ENCODE measurements at regions not wholly inside any gene's neighbourhood (a gene's known extent, or its start where the extent isn't known, plus 50 kb on each side); places are given as distances from the start of the nearest gene placed in this dataset.

- Histone ChIP-seq H3K4me3 (no peak overlapping the region), H3K9me3 (no peaks in the 10 kb centered on the region), H3K4me1 (no peaks in the 10 kb centered on the region), H3K27ac (no peak overlapping the region), H3K36me3 (replicated peaks in 1 of 2; ENCODE audit: insufficient read depth in 1 of 2, low read depth in 2 of 2) (no peaks in the 10 kb centered on the region), H3K27me3 (no peaks in the 10 kb centered on the region)
- intact Hi-C loops (cut with DNase I) = no loop called here
- TF ChIP-seq CTCF (IDR thresholded peaks at IDR 0.05) (no peak), POLR2A (IDR thresholded peaks at IDR 0.05) (no peak)
- DNase-seq = no peak
- no peak for ATAC-seq
- WGBS, 2 donors = 92 to 100% methylated on average over 1 of the region's 1 CpG
Observed at GRCh38 chr7:47132471-47132870, 449.4 kb downstream of the TNS3 start.

- Histone ChIP-seq H3K27me3 (no peaks in the 10 kb centered on the region), H3K27ac (no peak overlapping the region), H3K9me3 (no peaks in the 10 kb centered on the region), H3K4me3 (no peak overlapping the region), H3K36me3 (replicated peaks in 1 of 2; ENCODE audit: insufficient read depth in 1 of 2, low read depth in 2 of 2) (no peaks in the 10 kb centered on the region), H3K4me1 (no peaks in the 10 kb centered on the region)
- DNase-seq (no peak), ATAC-seq (no peak)
- TF ChIP-seq CTCF (IDR thresholded peaks at IDR 0.05) = no peak
- TF ChIP-seq POLR2A (IDR thresholded peaks at IDR 0.05) = no peak
- intact Hi-C loops (cut with DNase I) = no loop called here
Observed at GRCh38 chr7:47128700-47129099, 453.2 kb downstream of the TNS3 start.

GRCh38 chr7:47125529-47125928, 456.4 kb downstream of the TNS3 start:
- WGBS, 2 donors = 84 to 89% methylated on average over 14 of the region's 14 CpGs
- no peaks in the 10 kb centered on the region for H3K4me1 ChIP-seq

GRCh38 chr7:47119261-47119865, 462.5 kb downstream of the TNS3 start:
- ATAC-seq (no peak), DNase-seq (no peak)
- H3K4me3 ChIP-seq = no peak overlapping the region
- TF ChIP-seq POLR2A (IDR thresholded peaks at IDR 0.05) (no peak), CTCF (IDR thresholded peaks at IDR 0.05) (no peak)
- 88 to 91% methylated on average over 4 of the region's 4 CpGs for WGBS, 2 donors
- no peak overlapping the region for H3K27ac ChIP-seq
- H3K27me3 ChIP-seq = no peaks in the 10 kb centered on the region
- H3K4me1 ChIP-seq = no peaks in the 10 kb centered on the region
- intact Hi-C loops (cut with DNase I) = no loop called here
- no peaks in the 10 kb centered on the region for H3K36me3 ChIP-seq (replicated peaks in 1 of 2; ENCODE audit: insufficient read depth in 1 of 2, low read depth in 2 of 2)
- H3K9me3 ChIP-seq = no peaks in the 10 kb centered on the region

More at GRCh38 chr7:47125529-47125928, 456.4 kb downstream of the TNS3 start:
- no peaks in the 10 kb centered on the region for H3K27me3 ChIP-seq
- no peak for ATAC-seq
- H3K36me3 ChIP-seq (replicated peaks in 1 of 2; ENCODE audit: insufficient read depth in 1 of 2, low read depth in 2 of 2) = no peaks in the 10 kb centered on the region
- no peak for DNase-seq
- H3K27ac ChIP-seq = no peak overlapping the region
- H3K4me3 ChIP-seq = no peak overlapping the region
- H3K9me3 ChIP-seq = no peaks in the 10 kb centered on the region
- TF ChIP-seq CTCF (IDR thresholded peaks at IDR 0.05) (no peak), POLR2A (IDR thresholded peaks at IDR 0.05) (no peak)
- intact Hi-C loops (cut with DNase I) = no loop called here

GRCh38 chr7:47104206-47104549, 477.7 kb downstream of the TNS3 start:
- Histone ChIP-seq H3K27me3 (no peaks in the 10 kb centered on the region), H3K9me3 (no peaks in the 10 kb centered on the region), H3K4me3 (no peak overlapping the region), H3K36me3 (replicated peaks in 1 of 2; ENCODE audit: insufficient read depth in 1 of 2, low read depth in 2 of 2) (no peaks in the 10 kb centered on the region), H3K4me1 (no peaks in the 10 kb centered on the region), H3K27ac (no peak overlapping the region)
- DNase-seq (no peak), ATAC-seq (no peak)
- intact Hi-C loops (cut with DNase I) = no loop called here
- WGBS, 2 donors = 26 to 43% methylated on average over 2 to 4 of the region's 4 CpGs
- TF ChIP-seq POLR2A (IDR thresholded peaks at IDR 0.05) = no peak
- TF ChIP-seq CTCF (IDR thresholded peaks at IDR 0.05) = no peak
